K562 (cell line): ENCODE measurements at regions not wholly inside any gene's neighbourhood (a gene's known extent, or its start where the extent isn't known, plus 50 kb on each side); places are given as distances from the start of the nearest gene placed in this dataset.
A peak's percentile ranks its signal among the peaks of the same experiment; 100 is the strongest.

ENCODE experiments used
- BCOR ChIP-seq: fragments of 450-650 bp; IDR thresholded peaks from 2 replicates; pipeline ENCODE4 v1.6.1; 2016
- BRD4 ChIP-seq: fragments of 200-600 bp; sonication (generic); IDR thresholded peaks from 2 replicates; pipeline ENCODE4 v1.6.1; 2017; ENCODE audit warnings: inconsistent platforms
- CBFB ChIP-seq: sonication (generic); formaldehyde crosslinking; IDR thresholded peaks from 2 replicates; pipeline ENCODE4 v1.4.0; 2020; ENCODE audit warnings: mild to moderate bottlenecking, missing genetic modification reagents
- HCFC1 ChIP-seq: IDR thresholded peaks from 2 replicates; pipeline ENCODE4 v1.6.1; 2012; ENCODE audit warnings: low read depth, low read length, improper control_type of control experiment
- HEY1 ChIP-seq: fragments of 250-450 bp; sonication (Bioruptor Pico); IDR thresholded peaks from 2 replicates; pipeline ENCODE4 v1.5.0; 2020; ENCODE audit warnings: mild to moderate bottlenecking, moderate library complexity, borderline replicate concordance
- JUN ChIP-seq, 2 experiments: sonication (generic) in 1 of 2; formaldehyde crosslinking in 1 of 2; IDR thresholded peaks; 2 replicates each; pipeline versions ENCODE4 v1.6.1 to v1.8.0; 2012 to 2022; ENCODE audit warnings: borderline replicate concordance in 2 of 2, mild to moderate bottlenecking in 2 of 2, improper control_type of control experiment in 1 of 2, low read depth in 1 of 2, low read length in 1 of 2, missing genetic modification reagents in 1 of 2
- KLF16 ChIP-seq: IDR thresholded peaks from 2 replicates; pipeline ENCODE4 v1.6.1; 2016; ENCODE audit warnings: antibody characterized with exemption
- KLF6 ChIP-seq: fragments of 250-450 bp; sonication (Bioruptor Pico); IDR thresholded peaks from 2 replicates; pipeline ENCODE4 v1.4.0; 2020; ENCODE audit warnings: mild to moderate bottlenecking, moderate library complexity, borderline replicate concordance
- LARP7 ChIP-seq: fragments of 450-650 bp; IDR thresholded peaks from 2 replicates; pipeline ENCODE4 v1.6.1; 2016
- MAFF ChIP-seq: IDR thresholded peaks from 2 replicates; pipeline ENCODE4 v1.6.1; 2012; ENCODE audit warnings: low read length, improper control_type of control experiment
- MAFG ChIP-seq: fragments of 450-650 bp; conservative IDR thresholded peaks from 2 replicates; pipeline ENCODE4 v1.6.1; 2016; ENCODE audit warnings: missing genetic modification characterization, missing compliant biosample characterization
- MAFK ChIP-seq: IDR thresholded peaks from 2 replicates; pipeline ENCODE4 v1.6.1; 2011; ENCODE audit warnings: low read length, improper control_type of control experiment
- MECOM ChIP-seq: fragments of 250-450 bp; sonication (Bioruptor Pico); IDR thresholded peaks from 2 replicates; pipeline ENCODE4 v1.8.0; 2022; ENCODE audit warnings: inconsistent platforms
- PHF8 ChIP-seq: fragments of 200-600 bp; sonication (generic); IDR thresholded peaks from 2 replicates; pipeline ENCODE4 v1.6.1; 2012; ENCODE audit warnings: mixed run types, mild to moderate bottlenecking, inconsistent platforms, low read length, moderate library complexity, borderline replicate concordance
- POLR2A ChIP-seq: fragments of 450-650 bp; conservative IDR thresholded peaks from 2 replicates; pipeline ENCODE4 v1.6.1; 2016
- POLR3A ChIP-seq: IDR thresholded peaks from 2 replicates; pipeline ENCODE4 v1.6.1; 2011; ENCODE audit warnings: borderline replicate concordance, mild to moderate bottlenecking, moderate library complexity; ENCODE audit not compliant: insufficient read length, insufficient read depth; ENCODE audit errors: extremely low read depth
- POU5F1 ChIP-seq: fragments of 150-350 bp; IDR thresholded peaks from 2 replicates; pipeline ENCODE4 v1.6.1; 2014; ENCODE audit warnings: borderline replicate concordance, low read length, low read depth, mild to moderate bottlenecking; ENCODE audit not compliant: partially characterized antibody
- RUNX1 ChIP-seq: sonication (generic); IDR thresholded peaks from 2 replicates; pipeline ENCODE4 v1.6.1; 2016; ENCODE audit warnings: antibody characterized with exemption, low read depth
- SETDB1 ChIP-seq: IDR thresholded peaks from one replicate; pipeline ENCODE4 v1.6.1; 2012; ENCODE audit warnings: low read length, control low read depth, inconsistent platforms
- SMARCB1 ChIP-seq: IDR thresholded peaks from 2 replicates; pipeline ENCODE4 v1.6.1; 2011; ENCODE audit warnings: improper control_type of control experiment, low read depth; ENCODE audit not compliant: insufficient read length
- STAG1 ChIP-seq: sonication (generic); formaldehyde crosslinking; IDR thresholded peaks from 2 replicates; pipeline ENCODE4 v1.5.0; 2020; ENCODE audit warnings: missing genetic modification reagents, borderline replicate concordance
- TFAM ChIP-seq: fragments of 250-450 bp; sonication (Bioruptor Pico); conservative IDR thresholded peaks from 2 replicates; pipeline ENCODE4 v1.5.0; 2021; ENCODE audit warnings: mild to moderate bottlenecking, moderate library complexity
- ZBED1 ChIP-seq: IDR thresholded peaks from 2 replicates; pipeline ENCODE4 v1.6.1; 2014
- ZNF175 ChIP-seq: fragments of 200-800 bp; sonication (Bioruptor generic); IDR thresholded peaks from 2 replicates; pipeline ENCODE4 v1.6.1; 2016; ENCODE audit warnings: low read depth, mild to moderate bottlenecking, missing genetic modification characterization, missing compliant biosample characterization
- ZNF239 ChIP-seq: fragments of 250-450 bp; sonication (Bioruptor Pico); IDR thresholded peaks from 2 replicates; pipeline ENCODE4 v1.4.0; 2020; ENCODE audit warnings: mild to moderate bottlenecking
- ZNF551 ChIP-seq: fragments of 250-450 bp; sonication (Bioruptor Pico); IDR thresholded peaks from 2 replicates; pipeline ENCODE4 v1.5.0; 2021; ENCODE audit warnings: mild to moderate bottlenecking, moderate library complexity
- ZNF57 ChIP-seq: fragments of 450-650 bp; formaldehyde crosslinking; IDR thresholded peaks from 2 replicates; pipeline ENCODE4 v1.4.0; 2020; ENCODE audit warnings: mild to moderate bottlenecking, moderate library complexity
- ZNF668 ChIP-seq: fragments of 250-450 bp; sonication (Bioruptor Pico); IDR thresholded peaks from 2 replicates; pipeline ENCODE4 v1.8.0; 2022; ENCODE audit warnings: mild to moderate bottlenecking, inconsistent platforms
- ZNF707 ChIP-seq: fragments of 250-450 bp; sonication (Bioruptor Pico); conservative IDR thresholded peaks from 2 replicates; pipeline ENCODE4 v1.8.0; 2022; ENCODE audit warnings: inconsistent platforms, mild to moderate bottlenecking, moderate library complexity
- TF ChIP-seq, protein P1 (sequence below): IDR thresholded peaks from 2 replicates; pipeline ENCODE4 v1.6.1; 2016; ENCODE audit warnings: missing genetic modification characterization, missing compliant biosample characterization
- TF ChIP-seq, protein P2 (sequence below): fragments of 450-650 bp; formaldehyde crosslinking; IDR thresholded peaks from 2 replicates; pipeline ENCODE4 v1.4.0; 2020; ENCODE audit warnings: mild to moderate bottlenecking, moderate library complexity

DNA sequence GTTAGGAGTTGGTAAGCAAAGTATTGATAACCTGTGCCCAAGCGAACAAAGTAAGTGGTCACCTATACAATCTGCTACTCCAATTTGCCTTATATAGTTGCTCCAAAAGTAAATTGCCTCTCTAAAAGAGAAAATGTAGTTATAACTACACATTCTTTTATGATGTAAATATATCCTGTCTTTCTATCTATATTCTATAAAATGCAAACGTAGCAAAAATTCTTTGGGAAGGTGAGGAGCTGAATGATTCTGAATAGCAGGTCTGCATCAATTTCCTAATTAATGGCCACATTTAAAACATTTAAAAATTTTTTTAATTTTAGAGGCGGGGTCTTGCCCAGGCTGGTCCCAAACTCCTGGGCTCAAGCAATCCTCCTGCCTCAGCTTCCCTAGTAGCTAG lies 64.2 kb upstream of the ASIP start (continued):
- TF ChIP-seq POU5F1 (no peak), KLF16 (no peak), KLF6 (no peak), TFAM (no peak), ZNF57 (CRISPR knock-in tag) (no peak), BCOR (no peak), CBFB (CRISPR knock-in tag) (no peak), SETDB1 (no peak), HCFC1 (no peak), LARP7 (no peak), MECOM (CRISPR knock-in tag) (no peak), HEY1 (CRISPR knock-in tag) (no peak), ZNF175 (CRISPR knock-in tag) (no peak), POLR3A (no peak), ZNF668 (no peak), STAG1 (CRISPR knock-in tag) (no peak), POLR2A (no peak), ZNF551 (CRISPR knock-in tag) (no peak), ZBED1 (no peak), MAFK (peak; percentile 66; the same call in 1 of the 2 replicates), ZNF239 (CRISPR knock-in tag) (no peak), RUNX1 (no peak), ZNF707 (CRISPR knock-in tag) (no peak), MAFF (peak; percentile 70), SMARCB1 (no peak), MAFG (tag) (peak; percentile 64), JUN (IDR thresholded peaks at IDR 0.05; ENCODE audit: borderline replicate concordance, low read depth, low read length) (no peak), JUN (CRISPR knock-in tag; IDR thresholded peaks at IDR 0.05; ENCODE audit: borderline replicate concordance) (no peak), PHF8 (no peak), BRD4 (no peak)
- TF ChIP-seq, protein P1, sequence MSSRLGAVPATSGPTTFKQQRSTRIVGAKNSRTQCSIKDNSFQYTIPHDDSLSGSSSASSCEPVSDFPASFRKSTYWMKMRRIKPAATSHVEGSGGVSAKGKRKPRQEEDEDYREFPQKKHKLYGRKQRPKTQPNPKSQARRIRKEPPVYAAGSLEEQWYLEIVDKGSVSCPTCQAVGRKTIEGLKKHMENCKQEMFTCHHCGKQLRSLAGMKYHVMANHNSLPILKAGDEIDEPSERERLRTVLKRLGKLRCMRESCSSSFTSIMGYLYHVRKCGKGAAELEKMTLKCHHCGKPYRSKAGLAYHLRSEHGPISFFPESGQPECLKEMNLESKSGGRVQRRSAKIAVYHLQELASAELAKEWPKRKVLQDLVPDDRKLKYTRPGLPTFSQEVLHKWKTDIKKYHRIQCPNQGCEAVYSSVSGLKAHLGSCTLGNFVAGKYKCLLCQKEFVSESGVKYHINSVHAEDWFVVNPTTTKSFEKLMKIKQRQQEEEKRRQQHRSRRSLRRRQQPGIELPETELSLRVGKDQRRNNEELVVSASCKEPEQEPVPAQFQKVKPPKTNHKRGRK (tag), result no peak
- TF ChIP-seq, protein P2, sequence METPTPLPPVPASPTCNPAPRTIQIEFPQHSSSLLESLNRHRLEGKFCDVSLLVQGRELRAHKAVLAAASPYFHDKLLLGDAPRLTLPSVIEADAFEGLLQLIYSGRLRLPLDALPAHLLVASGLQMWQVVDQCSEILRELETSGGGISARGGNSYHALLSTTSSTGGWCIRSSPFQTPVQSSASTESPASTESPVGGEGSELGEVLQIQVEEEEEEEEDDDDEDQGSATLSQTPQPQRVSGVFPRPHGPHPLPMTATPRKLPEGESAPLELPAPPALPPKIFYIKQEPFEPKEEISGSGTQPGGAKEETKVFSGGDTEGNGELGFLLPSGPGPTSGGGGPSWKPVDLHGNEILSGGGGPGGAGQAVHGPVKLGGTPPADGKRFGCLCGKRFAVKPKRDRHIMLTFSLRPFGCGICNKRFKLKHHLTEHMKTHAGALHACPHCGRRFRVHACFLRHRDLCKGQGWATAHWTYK (CRISPR knock-in tag), result no peak
